IMR-90 (cell line): ENCODE measurements at regions not wholly inside any gene's neighbourhood (a gene's known extent, or its start where the extent isn't known, plus 50 kb on each side); places are given as distances from the start of the nearest gene placed in this dataset.
"Not testable (repeated sequence)": the region's sequence is repeated elsewhere in the genome, so short reads cannot be mapped to it uniquely, and the experiment has no call there.

Experiments used
- ATAC-seq: fragments of 200-7000 bp; cut with Tn5 transposase; 2 replicates; pipeline ENCODE4 v1.9.1; 2020; ENCODE audit warnings: low read depth, mild to moderate bottlenecking, moderate library complexity
- BruUV-seq: library from RNA; stranded (reverse); fragments of 400-500 nt; replicated peaks from 2 replicates; lab custom pipeline; 2021; lab: Mats Ljungman, UMichigan
- CTCF ChIA-PET: fragments of 300-600 bp; formaldehyde crosslinking; extraction: SDS; loops from one replicate; lab custom pipeline; 2021; ENCODE audit warnings: antibody characterized with exemption; lab: Yijun Ruan, JAX
- POLR2A ChIA-PET: fragments of 300-600 bp; sonication (Branson Sonifier 250); formaldehyde crosslinking; loops from one replicate; lab custom pipeline; 2022; ENCODE audit warnings: antibody characterized with exemption; ENCODE audit not compliant: unreplicated experiment; lab: Charles Lee
- DNase-seq: peaks from one replicate; pipeline ENCODE4 v3.0.0; 2013
- H2AFZ ChIP-seq: replicated peaks from 2 replicates; pipeline ENCODE3; 2013; ENCODE audit warnings: low read length, mild to moderate bottlenecking; ENCODE audit not compliant: poor library complexity
- H2AK5ac ChIP-seq: 2 replicates; pipeline ENCODE4 v1.6.1; 2013; ENCODE audit warnings: low read depth, low read length, inconsistent platforms
- H2AK9ac ChIP-seq: replicated peaks from 2 replicates; pipeline ENCODE3; 2013; ENCODE audit warnings: mild to moderate bottlenecking, low read depth, low read length, moderate library complexity; ENCODE audit not compliant: poor library complexity
- H2BK120ac ChIP-seq: 2 replicates; pipeline ENCODE4 v1.6.1; 2013; ENCODE audit warnings: low read depth, low read length, inconsistent platforms
- H2BK15ac ChIP-seq: 3 replicates; pipeline ENCODE4 v1.6.1; 2013; ENCODE audit warnings: low read depth, low read length, inconsistent platforms
- H2BK20ac ChIP-seq: 2 replicates; pipeline ENCODE4 v1.6.1; 2013; ENCODE audit warnings: low read depth, mild to moderate bottlenecking, inconsistent platforms, low read length, moderate library complexity
- H2BK5ac ChIP-seq: 2 replicates; pipeline ENCODE4 v1.6.1; 2013; ENCODE audit warnings: mild to moderate bottlenecking, low read depth, low read length, inconsistent platforms; ENCODE audit not compliant: poor library complexity, severe bottlenecking
- H3K14ac ChIP-seq: replicated peaks from 2 replicates; pipeline ENCODE4 v1.6.1; 2013; ENCODE audit warnings: low read depth, low read length, inconsistent platforms
- H3K18ac ChIP-seq: 2 replicates; pipeline ENCODE4 v1.6.1; 2013; ENCODE audit warnings: low read depth, low read length, control low read depth
- H3K23ac ChIP-seq: 2 replicates; pipeline ENCODE4 v1.6.1; 2013; ENCODE audit warnings: low read depth, low read length, inconsistent platforms
- H3K27ac ChIP-seq: 2 replicates; pipeline ENCODE4 v1.5.1; 2013; ENCODE audit warnings: mild to moderate bottlenecking, control low read depth, low read length; ENCODE audit not compliant: insufficient read depth
- H3K27me3 ChIP-seq: 2 replicates; pipeline ENCODE4 v1.6.1; 2013; ENCODE audit warnings: low read length; ENCODE audit not compliant: control insufficient read depth, insufficient read depth
- H3K36me3 ChIP-seq: 2 replicates; pipeline ENCODE4 v1.6.1; 2013; ENCODE audit warnings: low read length, mixed read lengths; ENCODE audit not compliant: control insufficient read depth, insufficient read depth
- H3K4ac ChIP-seq: 2 replicates; pipeline ENCODE4 v1.6.1; 2013; ENCODE audit warnings: low read depth, low read length, inconsistent platforms
- H3K4me1 ChIP-seq: 2 replicates; pipeline ENCODE4 v1.6.1; 2013; ENCODE audit warnings: low read length, mixed read lengths; ENCODE audit not compliant: control insufficient read depth, insufficient read depth
- H3K4me2 ChIP-seq: 2 replicates; pipeline ENCODE4 v1.6.1; 2013; ENCODE audit warnings: low read depth, mild to moderate bottlenecking, control low read depth, low read length, moderate library complexity
- H3K4me3 ChIP-seq: 2 replicates; pipeline ENCODE4 v1.5.1; 2013; ENCODE audit warnings: low read depth, mild to moderate bottlenecking, control low read depth, low read length, moderate library complexity; ENCODE audit not compliant: insufficient read depth
- H3K56ac ChIP-seq: 2 replicates; pipeline ENCODE4 v1.6.1; 2013; ENCODE audit warnings: low read length, inconsistent platforms; ENCODE audit not compliant: insufficient read depth; ENCODE audit errors: extremely low read depth
- H3K79me1 ChIP-seq, 2 experiments: 2 replicates each; pipeline ENCODE4 v1.6.1; 2013; ENCODE audit warnings: low read length in 2 of 2, inconsistent platforms in 1 of 2, low read depth in 1 of 2
- H3K9ac ChIP-seq: 2 replicates; pipeline ENCODE4 v1.6.1; 2013; ENCODE audit warnings: low read depth, low read length, control low read depth
- H3K9me1 ChIP-seq: 2 replicates; pipeline ENCODE4 v1.6.1; 2013; ENCODE audit warnings: low read length, inconsistent platforms; ENCODE audit not compliant: insufficient read depth
- H3K9me3 ChIP-seq: 2 replicates; pipeline ENCODE4 v1.6.1; 2013; ENCODE audit warnings: low read length; ENCODE audit not compliant: control insufficient read depth, insufficient read depth
- H4K20me1 ChIP-seq: 2 replicates; pipeline ENCODE4 v1.6.1; 2013; ENCODE audit warnings: low read length, inconsistent platforms; ENCODE audit not compliant: insufficient read depth
- H4K5ac ChIP-seq: 2 replicates; pipeline ENCODE4 v1.6.1; 2013; ENCODE audit warnings: mild to moderate bottlenecking, low read depth, low read length, control low read depth
- H4K8ac ChIP-seq, 2 experiments: 2 replicates each; pipeline ENCODE4 v1.6.1; 2013; ENCODE audit warnings: low read depth in 2 of 2, low read length in 2 of 2, control low read depth in 1 of 2, inconsistent platforms in 1 of 2
- H4K91ac ChIP-seq: 2 replicates; pipeline ENCODE4 v1.6.1; 2013; ENCODE audit warnings: low read depth, low read length, inconsistent platforms; ENCODE audit not compliant: insufficient read depth
- WGBS, 2 experiments: methylation state at CpG; one replicate each; pipeline versions ENCODE4 v1.1.5 to v1.1.7; 2013; ENCODE audit warnings: missing lambda C conversion rate in 2 of 2; ENCODE audit not compliant: insufficient read length in 1 of 2; ENCODE audit errors: extremely low coverage in 2 of 2; 5-methylcytosine and 5-hydroxymethylcytosine counted together
- dilution Hi-C: fragments of 300-500 bp; cut with HindIII; formaldehyde crosslinking; loops from one replicate; pipeline ENCODE4 v1.14.3; 2018; ENCODE audit warnings: low sequenced_read_pairs; ENCODE audit not compliant: unreplicated experiment
- in situ Hi-C: fragments of 300-500 bp; cut with MboI; formaldehyde crosslinking; loops from 3 replicates; pipeline ENCODE4 v1.14.3; 2019; ENCODE audit warnings: low sequenced_read_pairs, inconsistent platforms, mixed read lengths
- intact Hi-C: fragments of 100-400 bp; cut with micrococcal nuclease; formaldehyde crosslinking; loops from 2 replicates; pipeline ENCODE4 v1.10.0; 2022

DNA sequence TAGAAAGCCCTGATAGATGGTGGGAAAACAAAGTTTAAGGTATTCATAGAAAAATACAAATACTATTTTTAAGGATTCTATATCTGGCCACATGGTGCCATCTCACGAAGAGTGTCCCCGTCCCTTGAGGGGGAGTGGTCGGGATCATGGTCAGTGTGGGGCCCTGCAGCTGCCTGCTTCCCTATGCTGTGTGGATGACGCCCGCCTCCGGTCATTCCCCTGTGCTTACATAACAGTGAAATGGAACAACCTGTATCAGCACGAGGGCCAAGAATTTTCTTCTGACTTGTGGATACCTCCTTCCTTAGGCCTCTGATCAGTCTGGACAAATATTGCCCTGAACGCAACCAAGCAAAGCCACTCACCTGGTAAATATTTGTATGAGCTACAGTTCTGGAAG, 2724.1 kb upstream of the TPTE start:
- H2AK5ac ChIP-seq, ATAC-seq, H2BK120ac ChIP-seq, in situ Hi-C loops, H2BK20ac ChIP-seq, H3K18ac ChIP-seq, H3K27me3 ChIP-seq, H4K20me1 ChIP-seq, dilution Hi-C loops, H2BK5ac ChIP-seq, BruUV-seq, H4K5ac ChIP-seq, H3K14ac ChIP-seq, POLR2A ChIA-PET, H3K4me2 ChIP-seq, H3K79me1 ChIP-seq, DNase-seq, H2AK9ac ChIP-seq, H3K9ac ChIP-seq, H4K91ac ChIP-seq, intact Hi-C loops, H3K9me3 ChIP-seq, H3K4ac ChIP-seq, H4K8ac ChIP-seq, H3K36me3 ChIP-seq, H3K56ac ChIP-seq, H2AFZ ChIP-seq, H3K4me3 ChIP-seq, H3K23ac ChIP-seq, H2BK15ac ChIP-seq, H3K27ac ChIP-seq, H3K4me1 ChIP-seq, CTCF ChIA-PET, H3K9me1 ChIP-seq: not testable (repeated sequence)
- no CpG with 5 or more reads among the region's 8 CpGs for WGBS, 2 experiments

GRCh38 chr21:7798446-7798845, 2722.9 kb upstream of the TPTE start:
- in situ Hi-C loops, H2AK9ac ChIP-seq, H3K14ac ChIP-seq, dilution Hi-C loops, H3K56ac ChIP-seq, CTCF ChIA-PET, H3K4ac ChIP-seq, H2BK5ac ChIP-seq, H2AFZ ChIP-seq, H2BK20ac ChIP-seq, H2AK5ac ChIP-seq, ATAC-seq, H3K9ac ChIP-seq, H3K4me2 ChIP-seq, H3K79me1 ChIP-seq, intact Hi-C loops, DNase-seq, H3K4me1 ChIP-seq, H3K27me3 ChIP-seq, H3K9me3 ChIP-seq, H3K27ac ChIP-seq, H4K5ac ChIP-seq, H2BK15ac ChIP-seq, H2BK120ac ChIP-seq, H3K36me3 ChIP-seq, H4K8ac ChIP-seq, H3K23ac ChIP-seq, BruUV-seq, H3K9me1 ChIP-seq, H3K18ac ChIP-seq, H4K20me1 ChIP-seq, POLR2A ChIA-PET, H4K91ac ChIP-seq, H3K4me3 ChIP-seq: not testable (repeated sequence)
- WGBS, 2 experiments: no CpG with 5 or more reads among the region's 6 CpGs
